ENCODE measurements at regions not wholly inside any gene's neighbourhood (a gene's known extent, or its start where the extent isn't known, plus 50 kb on each side); places are given as distances from the start of the nearest gene placed in this dataset.
"Not testable (repeated sequence)": the region's sequence is repeated elsewhere in the genome, so short reads cannot be mapped to it uniquely, and the experiment has no call there.

- TF ChIP-seq CTCF (IDR thresholded peaks at IDR 0.05); TCF7L2 (IDR thresholded peaks at IDR 0.05; ENCODE audit: low read depth, low read length); POLR2AphosphoS5 (IDR thresholded peaks at IDR 0.05; ENCODE audit: low read depth, low read length); SIN3A (IDR thresholded peaks at IDR 0.05; ENCODE audit: borderline replicate concordance, insufficient read depth, low read depth, low read length); REST (IDR thresholded peaks at IDR 0.05; ENCODE audit: insufficient read depth in 1 of 2, low read depth in 2 of 2, low read length in 1 of 2): not testable (repeated sequence)
These were observed 975.7 kb downstream of the TBC1D32 start for GRCh38 chr6:120358535-120358934.
